HG03064 (cell line): ENCODE measurements at regions not wholly inside any gene's neighbourhood (a gene's known extent, or its start where the extent isn't known, plus 50 kb on each side); places are given as distances from the start of the nearest gene placed in this dataset.

Experiments used
- ATAC-seq: cut with Tn5 transposase; IDR thresholded peaks from one replicate; pipeline ENCODE4 v1.9.1; 2021; ENCODE audit warnings: low read depth; ENCODE audit not compliant: unreplicated experiment

- ATAC-seq, result no peak
Measured at GRCh38 chr11:97229936-97230335, 840.1 kb downstream of the JRKL start.

DNA sequence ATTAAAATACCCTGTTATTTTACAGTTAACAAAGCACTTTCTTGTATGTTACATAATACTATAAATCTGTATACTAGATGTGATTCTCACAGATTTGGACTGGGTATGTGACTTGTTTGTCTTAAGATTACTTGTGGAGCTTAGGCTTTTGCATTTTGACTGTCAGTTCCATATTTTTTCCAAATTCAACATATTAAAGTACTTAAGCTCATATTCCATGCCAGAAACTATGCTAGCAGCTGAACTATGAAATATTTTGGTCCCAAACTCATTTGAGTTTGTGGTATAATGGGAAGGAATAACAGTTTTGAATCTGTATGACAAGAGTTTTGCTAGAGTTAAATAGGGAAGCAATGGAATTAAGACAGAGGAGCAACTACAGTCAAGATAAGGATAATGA is 841.4 kb downstream of the JRKL start:
- ATAC-seq, result no peak

- ATAC-seq, result no peak
Measured at GRCh38 chr11:97234016-97234415, 844.2 kb downstream of the JRKL start.

- ATAC-seq, result no peak
Measured at GRCh38 chr11:97237151-97237550, 847.3 kb downstream of the JRKL start.

DNA sequence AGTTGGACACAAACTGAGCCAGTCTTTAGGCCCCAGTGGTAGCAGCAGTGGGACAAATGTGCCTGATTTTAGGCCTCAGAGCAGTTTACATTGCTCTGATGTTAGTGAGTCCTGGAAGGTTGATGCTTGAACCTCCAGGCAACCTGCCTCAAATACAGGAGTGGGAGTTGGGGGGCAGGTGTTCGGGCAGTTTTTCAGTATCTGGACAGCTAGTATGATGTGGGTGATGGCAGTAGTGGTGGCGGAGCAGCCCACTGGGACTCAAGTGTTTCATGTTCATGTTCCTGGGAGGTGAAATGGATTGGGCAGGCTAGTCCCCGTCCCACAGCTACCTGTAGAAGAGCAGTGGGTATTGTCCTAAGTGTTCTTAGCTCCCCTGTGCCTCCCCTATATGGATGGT is 857.8 kb downstream of the JRKL start:
- ATAC-seq, result no peak

DNA sequence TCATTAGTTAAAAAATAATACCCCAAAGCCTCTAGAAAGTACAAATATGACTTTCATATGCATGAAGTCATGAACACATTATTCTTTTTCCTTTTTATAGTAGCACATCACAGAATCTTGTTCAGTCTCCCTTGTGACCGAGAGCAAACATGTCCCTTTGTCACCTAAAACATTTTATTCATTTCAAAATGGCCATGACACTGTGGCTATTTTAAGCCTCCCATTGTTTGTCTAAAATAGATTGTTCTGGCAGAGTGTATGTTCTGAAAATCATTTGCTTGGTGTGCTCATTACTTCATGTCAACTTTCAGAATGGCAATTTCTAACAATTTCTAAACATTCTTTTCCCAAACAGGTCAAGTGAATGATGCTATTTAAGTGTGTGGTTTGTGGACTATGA is 865.0 kb downstream of the JRKL start:
- no peak for ATAC-seq

GRCh38 chr11:97259434-97259833 is 869.6 kb downstream of the JRKL start:
- ATAC-seq, result no peak

DNA sequence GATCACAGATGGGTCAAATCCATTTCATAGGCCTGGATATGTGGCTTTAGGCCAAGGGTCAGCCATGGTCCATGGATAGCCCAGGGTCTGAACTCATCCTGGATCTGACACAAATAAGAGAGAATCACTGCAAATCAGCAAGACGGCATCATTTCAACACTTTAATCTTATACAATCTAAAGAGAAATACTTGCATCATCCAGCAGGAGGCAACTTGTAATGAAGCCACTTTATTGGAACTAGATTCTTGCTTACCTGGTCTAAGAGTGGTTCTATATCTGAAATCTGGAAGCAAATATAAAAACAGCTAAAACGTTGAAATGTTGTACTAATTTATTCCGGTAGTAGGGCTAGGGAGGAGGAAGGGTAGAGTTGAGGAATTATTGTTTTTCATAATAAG is 870.1 kb downstream of the JRKL start:
- no peak for ATAC-seq

GRCh38 chr11:97263183-97263858 is 873.5 kb downstream of the JRKL start:
- no peak for ATAC-seq

DNA sequence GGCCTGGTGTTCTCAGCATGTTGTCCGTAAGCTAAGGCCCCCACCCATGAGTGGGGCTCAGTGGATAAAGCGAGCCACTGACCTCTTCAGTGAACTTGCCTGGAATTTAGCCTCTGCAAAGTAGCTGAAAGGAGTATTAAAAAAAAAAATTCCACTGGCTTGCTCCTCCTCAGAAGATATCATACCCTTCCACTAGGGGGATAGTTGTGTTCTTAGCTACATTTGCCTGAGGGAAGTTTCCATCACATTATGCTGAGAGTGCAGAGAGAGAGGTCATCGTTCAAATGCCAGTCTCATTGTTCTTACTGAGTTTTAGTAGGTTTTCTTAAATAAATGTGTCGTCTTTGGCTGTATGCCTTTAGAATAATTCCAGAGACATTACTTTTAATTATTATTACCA is 879.7 kb downstream of the JRKL start:
- ATAC-seq, result no peak

- no peak for ATAC-seq
Measured at GRCh38 chr11:97279341-97279740, 889.5 kb downstream of the JRKL start.

GRCh38 chr11:97280347-97280746 is 890.5 kb downstream of the JRKL start:
- ATAC-seq, result no peak

DNA sequence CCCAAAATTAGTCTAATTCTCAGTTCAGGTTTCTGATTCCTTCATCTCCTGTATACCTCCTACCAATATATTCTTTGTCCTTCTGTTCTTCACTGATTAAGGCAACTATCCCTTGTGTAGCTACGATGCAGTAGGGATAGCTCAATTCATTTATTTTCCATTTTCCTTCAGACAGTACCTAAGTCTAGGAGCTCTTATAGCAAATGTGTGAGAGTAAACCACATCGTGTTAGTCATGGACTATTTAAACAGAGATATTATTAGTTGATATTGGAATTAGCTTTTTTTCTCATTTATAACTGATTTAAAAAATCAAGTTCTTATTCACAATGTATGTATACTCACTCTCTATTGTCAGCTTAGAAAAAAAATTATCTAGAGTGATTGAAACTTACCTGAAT is 900.0 kb downstream of the JRKL start:
- ATAC-seq, result no peak

DNA sequence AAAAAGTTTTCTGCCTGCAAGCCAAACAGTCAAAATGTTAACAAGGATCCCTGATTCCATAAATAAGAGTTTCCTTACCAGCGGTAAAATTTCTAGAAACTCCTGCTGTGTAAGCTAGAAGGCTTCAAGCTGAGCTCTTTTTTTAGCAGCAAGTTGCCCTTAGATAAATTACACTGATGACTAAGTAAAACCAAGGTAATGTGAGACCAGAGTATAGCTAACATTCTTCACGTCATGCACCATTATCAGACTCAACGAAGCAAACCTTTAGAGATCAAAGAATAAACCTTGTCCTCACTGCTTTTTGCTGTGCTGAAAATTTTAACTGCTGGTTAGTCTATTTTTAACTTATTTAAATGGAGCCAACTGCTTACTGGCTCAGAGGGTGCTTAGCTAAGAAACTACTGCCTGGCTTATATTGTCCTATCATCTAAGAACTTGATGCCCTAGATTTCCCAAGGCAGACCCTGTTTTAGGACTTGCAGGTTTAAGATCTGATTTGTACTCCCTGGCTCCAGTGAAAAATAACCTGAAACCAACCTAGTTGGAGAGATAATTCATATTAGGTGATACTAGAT is 900.7 kb downstream of the JRKL start:
- ATAC-seq, result no peak

- ATAC-seq, result no peak
Measured at GRCh38 chr11:97296301-97296700, 906.5 kb downstream of the JRKL start.

GRCh38 chr11:97309291-97309690 is 919.5 kb downstream of the JRKL start:
- ATAC-seq, result no peak

- no peak for ATAC-seq
Measured at GRCh38 chr11:97325693-97326092, 935.9 kb downstream of the JRKL start.

DNA sequence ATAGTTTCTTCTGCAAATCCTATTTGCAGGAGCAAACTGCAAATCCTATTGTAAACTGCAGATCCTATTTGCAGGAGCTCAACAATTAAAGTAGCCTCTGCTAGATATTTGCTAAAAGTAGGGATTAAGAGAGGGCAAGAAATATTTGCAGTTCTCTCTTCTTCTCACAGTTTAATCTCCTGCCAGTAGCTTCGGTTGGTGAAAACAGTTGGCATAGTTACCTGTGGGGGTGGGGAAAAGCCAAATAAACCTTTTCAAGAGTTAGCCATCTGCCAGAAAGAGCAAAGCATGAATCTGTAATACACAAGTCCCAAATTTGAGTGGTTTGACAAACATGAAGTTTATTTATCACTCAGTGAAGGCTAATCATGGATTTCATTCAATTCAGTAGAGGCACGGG is 942.5 kb downstream of the JRKL start:
- no peak for ATAC-seq

GRCh38 chr11:97336064-97336463 is 946.3 kb downstream of the JRKL start:
- no peak for ATAC-seq

DNA sequence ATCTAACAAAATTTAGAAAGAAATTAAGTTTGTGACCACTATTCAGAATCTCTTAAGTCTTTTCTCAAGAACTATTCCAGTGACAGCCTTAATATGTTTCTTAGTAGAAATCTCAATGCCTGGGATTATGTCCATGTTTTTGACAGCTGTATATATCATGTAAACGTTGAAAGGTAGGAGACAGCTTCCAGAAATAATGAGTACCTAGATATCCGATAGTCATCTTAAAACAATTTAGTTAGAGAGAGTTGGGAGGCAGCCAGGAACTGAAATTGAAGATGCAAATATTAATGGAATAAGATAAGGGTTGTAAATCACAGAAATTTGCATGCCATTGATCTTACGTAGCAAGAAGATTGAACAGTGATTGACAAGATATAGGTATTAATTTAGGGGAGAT is 955.2 kb downstream of the JRKL start:
- no peak for ATAC-seq

- ATAC-seq, result no peak
Measured at GRCh38 chr11:97349201-97349600, 959.4 kb downstream of the JRKL start.

DNA sequence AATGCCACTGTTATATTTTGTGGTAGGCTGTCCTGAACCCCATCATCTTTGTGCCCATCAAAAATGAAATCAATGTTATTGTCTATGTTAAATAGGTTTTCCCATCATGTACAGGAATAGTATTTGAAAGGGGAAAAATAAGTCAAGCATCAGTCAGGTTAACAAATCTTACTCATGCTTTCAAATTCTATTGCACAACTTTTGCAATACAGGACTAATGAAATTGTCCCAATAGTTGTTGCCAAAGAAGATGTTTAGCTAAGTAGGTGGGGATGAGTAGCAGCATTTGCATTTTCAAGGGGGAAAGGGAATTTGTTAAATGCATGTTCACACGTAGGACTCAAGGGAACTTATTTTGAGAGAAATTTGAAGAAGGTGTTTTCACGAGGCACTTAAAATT is 962.1 kb downstream of the JRKL start:
- no peak for ATAC-seq

DNA sequence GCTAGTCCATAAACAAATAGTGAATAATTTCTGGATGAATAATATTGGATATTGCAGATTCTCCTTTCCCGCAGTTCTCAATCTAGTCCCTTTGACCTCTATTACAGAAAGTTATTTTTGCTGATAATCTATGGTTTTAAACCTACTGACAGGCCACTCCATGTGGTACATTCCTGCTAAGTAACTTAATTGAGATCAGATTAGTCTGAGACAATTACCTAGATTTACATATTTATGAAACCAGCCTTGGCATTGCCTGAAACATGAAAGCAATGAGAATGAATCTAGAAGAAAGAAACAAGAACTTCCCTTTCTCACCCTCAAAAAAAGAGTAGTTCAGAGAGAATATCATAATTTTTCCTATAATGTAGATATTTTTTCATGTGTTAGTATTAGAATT is 964.2 kb downstream of the JRKL start:
- ATAC-seq, result no peak
